Skeletal muscle satellite cell (primary cell): ENCODE measurements at regions not wholly inside any gene's neighbourhood (a gene's known extent, or its start where the extent isn't known, plus 50 kb on each side); places are given as distances from the start of the nearest gene placed in this dataset.

Experiments used
- H3K27me3 ChIP-seq: 2 replicates; pipeline ENCODE4 v1.7.0; 2013; ENCODE audit warnings: low read length; ENCODE audit not compliant: control insufficient read depth, insufficient read depth
- H3K36me3 ChIP-seq: 2 replicates; pipeline ENCODE4 v1.7.0; 2013; ENCODE audit warnings: mild to moderate bottlenecking, control low read depth, low read length; ENCODE audit not compliant: insufficient read depth
- H3K4me1 ChIP-seq: 2 replicates; pipeline ENCODE4 v1.7.0; 2013; ENCODE audit warnings: low read length; ENCODE audit not compliant: control insufficient read depth, insufficient read depth
- H3K4me2 ChIP-seq: 2 replicates; pipeline ENCODE4 v1.7.0; 2013; ENCODE audit warnings: mild to moderate bottlenecking, low read length
- H3K4me3 ChIP-seq: 2 replicates; pipeline ENCODE4 v1.7.0; 2013; ENCODE audit warnings: low read length
- H3K9ac ChIP-seq: 2 replicates; pipeline ENCODE4 v1.7.0; 2013; ENCODE audit warnings: mild to moderate bottlenecking, low read depth, low read length, moderate library complexity
- H3K9me3 ChIP-seq: replicated peaks from 2 replicates; pipeline ENCODE4 v1.7.0; 2013; ENCODE audit warnings: mild to moderate bottlenecking, control low read depth, low read length

DNA sequence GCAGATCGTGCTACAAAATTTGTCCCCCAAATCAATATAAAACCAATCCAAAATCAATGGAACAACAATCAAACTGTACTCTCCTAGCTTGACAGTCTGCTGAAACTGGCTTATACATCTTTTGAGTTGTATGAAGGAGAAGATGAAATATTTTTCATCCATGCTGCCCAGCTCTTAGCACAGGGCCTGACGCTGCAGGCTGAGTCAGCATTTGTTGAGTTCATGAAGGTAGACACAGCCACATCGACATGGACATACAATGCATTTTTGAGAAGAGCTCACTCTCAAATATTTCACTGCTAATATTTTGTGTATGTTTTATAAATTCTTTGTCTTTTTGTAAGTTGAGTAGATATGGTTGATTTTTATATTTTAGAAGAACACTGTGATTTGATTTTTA is 327.3 kb downstream of the OTOL1 start:
- Histone ChIP-seq H3K4me3 (no peak overlapping the region), H3K4me2 (no peak overlapping the region), H3K4me1 (no peaks in the 10 kb centered on the region), H3K27me3 (no peaks in the 10 kb centered on the region), H3K9ac (no peak overlapping the region), H3K36me3 (no peaks in the 10 kb centered on the region), H3K9me3 (no peaks in the 10 kb centered on the region)

DNA sequence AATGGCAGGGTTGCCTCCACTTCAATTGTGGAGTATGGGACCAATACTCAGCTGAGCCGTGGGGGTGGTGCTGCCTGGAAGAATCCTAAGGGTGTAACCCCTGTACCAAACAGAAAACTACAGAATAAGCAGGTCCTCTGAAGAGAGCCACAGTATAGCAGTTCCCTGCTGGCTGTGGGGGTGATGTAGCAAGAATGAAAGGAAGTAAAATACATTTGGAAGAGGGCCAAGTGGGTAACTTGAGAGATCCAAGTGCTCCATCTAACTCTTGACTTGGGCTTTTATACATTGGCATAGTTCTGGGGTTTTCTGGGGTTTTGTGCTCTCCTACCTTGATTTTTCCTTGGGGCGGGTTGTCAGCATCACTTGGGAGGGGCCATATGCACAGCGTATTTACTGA is 341.4 kb downstream of the OTOL1 start:
- no peaks in the 10 kb centered on the region for H3K36me3 ChIP-seq
- no peak overlapping the region for H3K4me3 ChIP-seq
- no peaks in the 10 kb centered on the region for H3K4me1 ChIP-seq
- no peaks in the 10 kb centered on the region for H3K27me3 ChIP-seq
- H3K9me3 ChIP-seq = no peaks in the 10 kb centered on the region
- H3K4me2 ChIP-seq = no peak overlapping the region
- H3K9ac ChIP-seq = no peak overlapping the region

GRCh38 chr3:161848376-161848775 is 351.8 kb downstream of the OTOL1 start:
- Histone ChIP-seq H3K4me3 (no peak overlapping the region), H3K9me3 (no peaks in the 10 kb centered on the region), H3K4me1 (no peaks in the 10 kb centered on the region), H3K27me3 (no peaks in the 10 kb centered on the region), H3K4me2 (no peak overlapping the region), H3K36me3 (no peaks in the 10 kb centered on the region), H3K9ac (no peak overlapping the region)

- no peak overlapping the region for H3K9ac ChIP-seq
- no peaks in the 10 kb centered on the region for H3K36me3 ChIP-seq
- peaks cover 9% of the 10 kb centered on the region for H3K4me1 ChIP-seq
- H3K4me3 ChIP-seq = no peak overlapping the region
- no peaks in the 10 kb centered on the region for H3K27me3 ChIP-seq
- no peaks in the 10 kb centered on the region for H3K9me3 ChIP-seq
- H3K4me2 ChIP-seq = no peak overlapping the region
These were observed 355.4 kb downstream of the OTOL1 start for GRCh38 chr3:161851941-161852566.

DNA sequence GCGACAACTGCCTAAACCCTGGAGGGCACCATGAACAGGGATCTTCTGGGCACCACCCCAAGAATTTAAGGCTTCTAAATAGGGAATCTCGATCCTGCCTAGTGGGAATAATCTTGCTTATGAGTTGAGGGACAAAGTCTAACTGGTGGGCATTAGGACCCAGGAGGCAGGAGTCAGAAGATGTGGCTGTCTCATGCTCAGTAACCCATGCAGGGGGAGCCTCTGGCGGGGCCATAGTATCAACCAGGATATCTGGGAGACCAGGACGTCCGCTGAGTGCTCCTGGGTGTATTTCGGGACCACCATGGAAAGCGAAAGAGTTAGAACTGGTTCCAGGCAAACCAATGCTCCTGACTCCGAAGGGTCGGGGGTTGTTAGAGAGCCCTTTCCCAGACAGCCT is 356.1 kb downstream of the OTOL1 start:
- Histone ChIP-seq H3K9me3 (no peaks in the 10 kb centered on the region), H3K4me1 (peaks cover 9% of the 10 kb centered on the region), H3K4me3 (no peak overlapping the region), H3K27me3 (no peaks in the 10 kb centered on the region), H3K9ac (no peak overlapping the region), H3K36me3 (no peaks in the 10 kb centered on the region), H3K4me2 (no peak overlapping the region)

- Histone ChIP-seq H3K4me1 (peaks cover 9% of the 10 kb centered on the region), H3K9me3 (no peaks in the 10 kb centered on the region), H3K36me3 (no peaks in the 10 kb centered on the region), H3K4me2 (no peak overlapping the region), H3K27me3 (no peaks in the 10 kb centered on the region), H3K9ac (no peak overlapping the region), H3K4me3 (no peak overlapping the region)
These were observed 357.7 kb downstream of the OTOL1 start for GRCh38 chr3:161854232-161854771.

DNA sequence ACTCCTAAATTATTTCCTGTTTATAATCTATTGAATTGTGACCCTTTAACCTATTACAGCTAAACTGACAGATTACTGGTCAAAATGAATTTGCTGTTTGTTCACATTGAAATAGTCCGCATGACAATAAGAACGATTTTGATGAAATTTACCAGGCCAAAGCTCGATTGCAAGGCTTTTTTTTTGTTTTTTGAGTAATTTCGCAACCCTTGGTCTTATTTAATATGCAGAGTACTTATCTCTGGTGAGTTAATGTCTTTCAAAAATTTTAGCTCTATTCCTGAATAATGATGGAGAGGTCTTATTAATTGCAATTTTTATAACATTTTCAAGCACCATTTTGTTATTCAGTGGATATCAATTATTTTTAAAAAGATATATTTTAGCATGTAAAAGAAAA is 362.4 kb downstream of the OTOL1 start:
- H3K4me1 ChIP-seq = peaks cover 9% of the 10 kb centered on the region
- no peak overlapping the region for H3K4me3 ChIP-seq
- H3K9ac ChIP-seq = no peak overlapping the region
- H3K4me2 ChIP-seq = no peak overlapping the region
- H3K36me3 ChIP-seq = no peaks in the 10 kb centered on the region
- H3K27me3 ChIP-seq = no peaks in the 10 kb centered on the region
- H3K9me3 ChIP-seq = no peaks in the 10 kb centered on the region

- no peaks in the 10 kb centered on the region for H3K36me3 ChIP-seq
- H3K4me1 ChIP-seq = no peaks in the 10 kb centered on the region
- no peak overlapping the region for H3K9ac ChIP-seq
- H3K9me3 ChIP-seq = no peaks in the 10 kb centered on the region
- no peaks in the 10 kb centered on the region for H3K27me3 ChIP-seq
- no peak overlapping the region for H3K4me2 ChIP-seq
- no peak overlapping the region for H3K4me3 ChIP-seq
These were observed 363.4 kb downstream of the OTOL1 start for GRCh38 chr3:161859865-161860450.

- no peaks in the 10 kb centered on the region for H3K36me3 ChIP-seq
- H3K4me3 ChIP-seq = no peak overlapping the region
- H3K27me3 ChIP-seq = no peaks in the 10 kb centered on the region
- H3K4me1 ChIP-seq = no peaks in the 10 kb centered on the region
- H3K4me2 ChIP-seq = no peak overlapping the region
- H3K9ac ChIP-seq = no peak overlapping the region
- no peaks in the 10 kb centered on the region for H3K9me3 ChIP-seq
These were observed 367.2 kb downstream of the OTOL1 start for GRCh38 chr3:161863775-161864174.

- Histone ChIP-seq H3K9me3 (no peaks in the 10 kb centered on the region), H3K4me1 (no peaks in the 10 kb centered on the region), H3K9ac (no peak overlapping the region), H3K4me3 (no peak overlapping the region), H3K36me3 (no peaks in the 10 kb centered on the region), H3K4me2 (no peak overlapping the region), H3K27me3 (no peaks in the 10 kb centered on the region)
These were observed 369.6 kb downstream of the OTOL1 start for GRCh38 chr3:161866176-161866575.

GRCh38 chr3:161875483-161875882 is 378.9 kb downstream of the OTOL1 start:
- no peaks in the 10 kb centered on the region for H3K27me3 ChIP-seq
- H3K4me2 ChIP-seq = no peak overlapping the region
- H3K9ac ChIP-seq = no peak overlapping the region
- H3K4me1 ChIP-seq = no peaks in the 10 kb centered on the region
- H3K36me3 ChIP-seq = no peaks in the 10 kb centered on the region
- H3K4me3 ChIP-seq = no peak overlapping the region
- H3K9me3 ChIP-seq = no peaks in the 10 kb centered on the region

- Histone ChIP-seq H3K36me3 (no peaks in the 10 kb centered on the region), H3K9ac (no peak overlapping the region), H3K27me3 (no peaks in the 10 kb centered on the region), H3K4me1 (no peaks in the 10 kb centered on the region), H3K9me3 (no peaks in the 10 kb centered on the region), H3K4me3 (no peak overlapping the region), H3K4me2 (no peak overlapping the region)
These were observed 382.9 kb downstream of the OTOL1 start for GRCh38 chr3:161879470-161879869.
